T-helper 17 cell (primary cell): ENCODE measurements at regions not wholly inside any gene's neighbourhood (a gene's known extent, or its start where the extent isn't known, plus 50 kb on each side); places are given as distances from the start of the nearest gene placed in this dataset.

Experiments used
- ATAC-seq: fragments of 150-1000 bp; cut with Tn5 transposase; 2 replicates; pipeline ENCODE4 v1.10.0; 2021; ENCODE audit warnings: mild to moderate bottlenecking, moderate library complexity
- DNase-seq, 3 donors: peaks; one replicate each; pipeline versions ENCODE4 v3.0.0 to v3.0.0-alpha.2; 2020 to 2021
- H3K9me3 ChIP-seq: one replicate; pipeline ENCODE4 v1.7.0; 2013; ENCODE audit warnings: low read length, mild to moderate bottlenecking; ENCODE audit not compliant: control insufficient read depth, poor library complexity, severe bottlenecking
- H3K27ac Mint-ChIP-seq: one replicate; pipeline ENCODE4 v1.8.0; 2022; ENCODE audit warnings: mild to moderate bottlenecking, moderate library complexity, mixed read lengths
- H3K27me3 Mint-ChIP-seq: one replicate; pipeline ENCODE4 v1.8.0; 2022; ENCODE audit warnings: mixed read lengths
- H3K36me3 Mint-ChIP-seq: one replicate; pipeline ENCODE4 v1.8.0; 2022; ENCODE audit warnings: low read depth, mixed read lengths
- H3K4me1 Mint-ChIP-seq: one replicate; pipeline ENCODE4 v1.8.0; 2022; ENCODE audit warnings: mild to moderate bottlenecking, mixed read lengths
- H3K4me3 Mint-ChIP-seq: one replicate; pipeline ENCODE4 v1.8.0; 2022; ENCODE audit warnings: mild to moderate bottlenecking, moderate library complexity, mixed read lengths

DNA sequence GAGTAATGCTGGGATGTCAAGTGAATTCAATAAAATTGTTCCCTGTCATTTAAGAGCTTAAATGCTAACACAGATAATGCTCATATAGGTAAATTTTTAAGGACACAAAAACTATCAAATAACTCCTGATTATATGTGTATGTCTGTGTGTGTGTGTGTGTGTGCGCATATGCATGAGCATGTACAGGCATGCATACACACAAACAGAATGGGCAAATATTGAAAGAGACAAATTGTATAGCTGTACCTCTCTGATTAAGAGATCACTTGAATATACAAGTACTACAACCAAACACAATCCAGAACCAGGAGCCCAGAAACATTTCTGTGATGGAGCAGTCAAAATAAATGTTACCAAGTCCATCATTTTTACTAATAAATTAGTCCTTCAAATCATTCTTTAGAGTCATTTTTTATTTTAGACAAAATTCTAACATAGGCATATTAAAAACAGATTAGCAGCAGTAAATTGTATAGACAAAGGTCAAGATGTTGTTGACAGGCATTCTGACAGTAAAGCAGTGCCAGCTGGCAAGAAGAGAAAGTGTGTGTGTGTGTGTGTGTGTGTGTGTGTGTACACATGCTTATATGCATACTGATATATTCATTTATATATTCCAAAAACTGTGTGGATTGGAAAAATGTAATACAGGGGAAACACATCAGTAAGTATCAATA lies 145.3 kb downstream of the CD47 start:
- ATAC-seq, result no peak
- Mint-ChIP-seq H3K27me3 (no peaks in the 10 kb centered on the region), H3K4me3 (no peak overlapping the region), H3K36me3 (no peaks in the 10 kb centered on the region), H3K4me1 (peaks cover 9% of the 10 kb centered on the region), H3K27ac (no peak overlapping the region)
- no peak for DNase-seq
- no peaks in the 10 kb centered on the region for H3K9me3 ChIP-seq

DNA sequence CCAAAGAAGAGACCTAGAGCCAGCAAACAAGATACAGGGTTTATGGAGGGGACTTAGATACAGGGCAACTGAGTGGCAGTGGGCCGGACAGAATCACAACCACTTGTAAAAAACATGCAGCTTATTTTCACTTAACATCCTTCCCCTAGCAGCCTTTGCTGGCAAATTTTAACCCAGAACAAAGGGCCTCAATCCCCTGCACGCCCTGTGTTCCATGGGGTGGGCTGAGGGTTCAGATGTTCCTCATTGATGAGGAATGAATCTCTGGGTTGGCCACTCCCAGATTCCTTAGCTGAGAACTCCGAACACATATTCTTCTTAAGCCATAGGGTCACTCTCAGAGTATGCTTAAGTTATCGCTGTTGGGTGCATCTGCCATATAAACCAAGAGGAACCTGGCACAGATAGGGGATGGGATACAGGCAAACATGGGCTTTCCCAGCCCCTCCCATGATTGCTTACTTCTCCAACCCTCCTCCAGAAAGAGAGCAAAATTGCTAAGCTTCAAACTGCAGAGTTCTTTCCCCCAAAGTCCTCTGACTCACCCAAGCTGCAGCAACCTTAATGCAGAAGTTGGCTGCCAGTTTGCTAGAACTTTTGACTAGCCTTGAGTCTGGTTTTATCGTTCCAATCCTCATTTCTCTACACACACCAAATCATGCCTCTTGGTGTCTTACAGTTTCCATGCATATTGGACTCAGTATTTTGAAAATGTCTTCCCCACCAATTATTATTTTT lies 146.9 kb downstream of the CD47 start:
- H3K4me3 Mint-ChIP-seq, result no peak overlapping the region
- H3K4me1 Mint-ChIP-seq, result peaks cover 9% of the 10 kb centered on the region
- ATAC-seq, result no peak
- H3K9me3 ChIP-seq, result no peaks in the 10 kb centered on the region
- no peak for DNase-seq
- H3K36me3 Mint-ChIP-seq, result no peaks in the 10 kb centered on the region
- no peaks in the 10 kb centered on the region for H3K27me3 Mint-ChIP-seq
- H3K27ac Mint-ChIP-seq, result no peak overlapping the region

DNA sequence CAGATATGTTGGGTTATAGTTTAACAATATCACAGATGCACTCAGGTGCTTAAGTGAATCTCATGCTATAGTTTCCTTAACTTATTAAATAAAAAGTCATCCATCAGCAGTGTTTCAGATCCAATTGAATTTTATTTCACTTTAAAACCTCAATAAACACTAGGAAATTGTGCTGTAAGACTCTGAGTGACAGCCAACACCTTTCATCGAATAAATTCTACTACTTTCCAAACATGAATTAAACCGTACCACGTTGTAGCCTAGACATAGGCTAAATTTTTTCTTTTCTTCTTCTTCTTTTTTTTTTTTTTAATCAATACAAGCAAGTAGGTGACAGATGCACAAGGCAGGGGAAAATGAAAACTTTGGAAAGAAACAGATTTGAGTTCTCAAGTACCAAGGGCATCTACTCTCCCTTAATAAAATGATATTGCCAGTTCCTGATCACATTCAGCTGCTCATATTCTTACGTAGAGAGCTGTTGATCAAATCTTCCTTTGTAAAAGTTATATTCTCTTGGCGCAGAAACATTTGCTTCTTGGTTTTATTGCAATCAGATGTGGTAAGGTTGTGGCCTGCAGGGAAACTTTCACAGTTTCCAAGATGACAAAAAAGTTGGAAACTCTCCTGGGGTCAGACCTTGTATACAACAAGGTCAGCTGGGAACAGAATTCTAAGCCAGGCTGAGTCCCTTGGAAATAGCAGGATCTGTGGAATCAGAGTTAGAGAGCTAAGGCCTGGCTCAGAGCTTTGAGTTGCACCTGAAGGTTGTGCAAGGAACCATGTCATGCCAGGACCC lies 147.7 kb downstream of the CD47 start:
- Mint-ChIP-seq H3K27me3 (no peaks in the 10 kb centered on the region), H3K27ac (no peak overlapping the region), H3K36me3 (no peaks in the 10 kb centered on the region), H3K4me3 (no peak overlapping the region), H3K4me1 (peaks cover 11% of the 10 kb centered on the region)
- ATAC-seq (no peak), DNase-seq (no peak)
- no peaks in the 10 kb centered on the region for H3K9me3 ChIP-seq

DNA sequence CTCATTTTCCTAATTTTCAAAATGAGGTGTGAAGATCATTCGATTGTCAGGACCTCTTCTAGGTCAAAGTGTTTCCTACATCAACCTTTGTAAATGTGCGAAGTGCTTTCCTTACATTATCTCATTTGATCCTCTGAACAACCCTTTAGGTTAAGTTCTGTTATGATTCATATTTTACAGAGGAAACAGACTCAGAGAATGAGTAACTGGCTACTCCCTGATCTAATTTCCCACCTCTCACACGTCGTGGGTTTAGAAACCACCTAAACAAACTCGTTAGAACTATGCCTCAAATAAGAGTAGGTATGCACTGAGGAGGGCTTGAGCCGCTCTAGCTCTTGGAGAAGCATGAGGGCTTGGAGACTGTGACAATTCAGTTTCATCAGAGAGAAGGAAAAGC lies 148.6 kb downstream of the CD47 start:
- peak; percentile 65 for ATAC-seq

DNA sequence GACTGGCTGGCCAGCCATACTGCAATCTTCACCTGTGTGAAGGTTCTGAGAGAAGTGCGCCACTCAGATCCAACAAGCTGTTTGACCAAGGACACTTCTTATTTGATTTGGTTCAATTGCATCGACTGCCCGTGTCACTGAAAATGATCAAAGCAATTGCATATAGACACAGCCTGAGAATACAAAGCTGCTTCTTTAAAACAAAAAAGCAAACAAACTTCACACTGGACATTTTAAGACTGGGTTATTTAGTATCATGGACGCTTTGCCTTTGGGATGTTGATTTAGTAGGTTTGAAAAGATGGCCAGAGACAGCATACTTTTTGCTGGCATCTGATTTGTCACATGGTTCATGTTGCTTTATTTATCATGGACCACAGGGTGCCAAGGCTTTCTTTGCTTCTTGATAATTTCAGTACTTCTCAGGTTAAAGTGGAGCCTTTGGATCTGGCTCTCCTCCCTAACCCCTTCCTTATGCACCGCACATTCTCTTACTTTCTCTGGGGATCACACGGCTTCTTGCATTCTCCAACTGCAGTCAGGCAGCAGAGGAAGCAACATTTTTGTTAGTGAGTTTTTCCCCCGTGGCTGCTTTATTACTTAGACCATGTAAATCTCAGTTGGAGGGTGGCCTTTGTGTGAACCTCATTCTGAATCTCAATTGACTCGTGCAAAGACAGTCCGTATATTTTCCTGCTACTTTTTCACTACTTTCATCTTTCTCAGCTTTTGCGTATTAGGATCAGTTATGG lies 151.0 kb downstream of the CD47 start:
- ATAC-seq (no peak), DNase-seq (no peak)
- no peaks in the 10 kb centered on the region for H3K27me3 Mint-ChIP-seq
- no peak overlapping the region for H3K27ac Mint-ChIP-seq
- H3K4me1 Mint-ChIP-seq, result peaks cover 14% of the 10 kb centered on the region
- H3K9me3 ChIP-seq, result no peaks in the 10 kb centered on the region
- H3K36me3 Mint-ChIP-seq, result no peaks in the 10 kb centered on the region
- H3K4me3 Mint-ChIP-seq, result no peak overlapping the region

More for the DNA sequence above, 148.6 kb downstream of the CD47 start:
- Mint-ChIP-seq H3K27ac (peak overlapping the region; percentile 8), H3K27me3 (no peaks in the 10 kb centered on the region), H3K4me1 (peaks cover 14% of the 10 kb centered on the region), H3K36me3 (no peaks in the 10 kb centered on the region), H3K4me3 (no peak overlapping the region)
- H3K9me3 ChIP-seq, result no peaks in the 10 kb centered on the region
- DNase-seq, result no peak

DNA sequence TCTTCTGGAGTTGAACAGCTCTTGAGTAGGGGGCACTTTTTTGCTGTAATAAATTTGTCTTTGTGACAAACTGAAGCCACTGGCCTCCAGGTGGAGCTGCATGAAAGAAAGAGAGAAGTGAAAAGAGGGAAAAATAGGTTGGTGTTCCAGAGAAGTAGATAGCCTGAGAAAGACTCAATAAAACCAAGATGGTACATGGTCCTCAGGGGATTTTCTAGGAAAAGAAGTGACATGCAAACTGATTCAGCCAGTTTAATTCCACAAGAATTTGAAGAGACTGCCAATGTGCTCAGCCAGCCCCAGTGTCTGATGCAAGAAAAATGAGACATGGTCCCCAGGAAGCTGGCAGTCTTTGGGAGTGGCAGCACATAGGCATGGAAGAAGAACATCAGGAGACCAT lies 152.7 kb downstream of the CD47 start:
- peaks cover 14% of the 10 kb centered on the region for H3K4me1 Mint-ChIP-seq
- DNase-seq (no peak), ATAC-seq (no peak)
- H3K36me3 Mint-ChIP-seq, result no peaks in the 10 kb centered on the region
- H3K27me3 Mint-ChIP-seq, result no peaks in the 10 kb centered on the region
- no peaks in the 10 kb centered on the region for H3K9me3 ChIP-seq
- no peak overlapping the region for H3K4me3 Mint-ChIP-seq
- H3K27ac Mint-ChIP-seq, result no peak overlapping the region

DNA sequence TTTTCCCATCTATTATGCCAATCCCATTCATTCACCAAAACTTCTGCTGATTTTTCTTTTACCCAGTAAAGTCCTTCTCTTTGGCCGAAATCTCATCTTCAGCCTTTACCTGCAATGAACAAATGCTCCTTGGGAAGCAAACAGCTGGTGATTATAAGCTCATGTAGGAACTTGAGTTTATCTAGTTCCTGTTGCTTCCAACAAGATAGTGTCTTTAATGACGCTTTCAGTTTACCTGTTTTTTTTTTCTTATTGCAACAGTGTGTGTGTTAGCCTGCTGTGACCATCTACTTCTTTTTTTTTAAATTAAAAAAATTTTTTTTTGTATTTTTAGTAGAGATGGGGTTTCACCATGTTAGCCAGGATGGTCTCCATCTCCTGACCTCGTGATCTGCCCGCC lies 156.0 kb downstream of the CD47 start:
- DNase-seq, result no peak
- no peaks in the 10 kb centered on the region for H3K36me3 Mint-ChIP-seq
- no peaks in the 10 kb centered on the region for H3K27me3 Mint-ChIP-seq
- no peak for ATAC-seq
- no peaks in the 10 kb centered on the region for H3K9me3 ChIP-seq
- H3K27ac Mint-ChIP-seq, result no peak overlapping the region
- H3K4me3 Mint-ChIP-seq, result no peak overlapping the region
- peaks cover 4% of the 10 kb centered on the region for H3K4me1 Mint-ChIP-seq

DNA sequence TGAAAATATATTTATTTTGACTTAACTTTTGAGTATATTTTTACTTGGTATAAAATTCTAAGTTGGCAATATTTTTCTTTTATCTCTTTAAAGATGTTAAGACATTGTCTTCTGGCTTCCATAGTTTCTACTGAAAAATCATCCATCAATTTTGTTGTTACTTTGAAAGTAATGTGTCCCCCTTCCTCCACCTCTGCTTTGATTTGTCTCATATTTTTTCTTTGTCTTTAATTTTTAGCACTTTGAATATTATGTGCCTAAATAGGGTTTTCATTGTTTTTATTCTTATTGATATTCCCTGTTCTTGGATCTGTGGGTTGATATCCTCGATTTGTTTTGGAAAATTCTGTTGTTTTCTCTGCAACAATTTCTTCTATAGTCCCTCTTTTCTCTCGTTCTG lies 157.4 kb downstream of the CD47 start:
- ATAC-seq (no peak), DNase-seq (no peak)
- Mint-ChIP-seq H3K27me3 (no peaks in the 10 kb centered on the region), H3K27ac (no peak overlapping the region), H3K4me1 (peaks cover 4% of the 10 kb centered on the region), H3K36me3 (no peaks in the 10 kb centered on the region), H3K4me3 (no peak overlapping the region)
- no peaks in the 10 kb centered on the region for H3K9me3 ChIP-seq

DNA sequence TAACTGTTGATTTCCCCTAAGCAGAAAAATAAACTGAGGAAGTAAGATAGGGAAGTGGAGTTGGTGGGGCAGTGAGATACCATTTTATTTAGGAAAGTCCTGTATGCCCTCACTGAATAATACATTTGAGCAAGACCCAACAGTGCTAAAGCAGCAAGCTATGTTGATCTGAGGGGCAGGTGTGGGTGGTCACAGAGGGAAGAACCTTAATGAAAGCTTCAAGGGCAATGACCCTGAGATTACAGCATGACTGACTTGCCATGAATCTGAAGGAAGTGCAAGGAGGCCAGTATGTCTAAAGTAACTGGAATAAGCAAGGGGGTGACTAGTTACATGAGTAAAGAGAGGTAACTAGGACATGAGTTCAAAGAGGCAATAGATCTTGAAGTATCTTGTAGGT lies 159.5 kb downstream of the CD47 start:
- Mint-ChIP-seq H3K27me3 (no peaks in the 10 kb centered on the region), H3K4me3 (no peak overlapping the region), H3K27ac (no peak overlapping the region), H3K4me1 (peaks cover 10% of the 10 kb centered on the region), H3K36me3 (no peaks in the 10 kb centered on the region)
- ATAC-seq (no peak), DNase-seq (no peak)
- H3K9me3 ChIP-seq, result no peaks in the 10 kb centered on the region

DNA sequence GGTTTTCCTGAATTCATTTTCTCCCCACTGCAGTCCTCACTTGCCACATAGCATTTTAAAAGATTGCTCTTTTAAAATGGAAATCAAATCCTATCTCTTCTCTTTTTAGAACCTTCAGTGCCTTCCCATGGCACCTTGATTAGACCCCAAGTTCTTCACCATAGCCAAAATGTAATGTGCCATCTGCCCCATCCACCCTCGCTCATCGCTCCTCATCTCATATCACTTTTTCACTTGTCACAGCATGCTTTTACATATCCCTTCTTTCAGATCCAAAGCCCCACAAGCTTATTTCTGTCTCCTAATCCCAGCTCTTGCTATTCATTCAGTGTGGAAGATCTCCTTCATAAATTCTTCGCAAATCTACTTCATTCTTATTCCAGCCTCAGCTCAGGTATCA lies 161.7 kb downstream of the CD47 start:
- H3K9me3 ChIP-seq, result no peaks in the 10 kb centered on the region
- peaks cover 2% of the 10 kb centered on the region for H3K36me3 Mint-ChIP-seq
- no peak for ATAC-seq
- H3K4me3 Mint-ChIP-seq, result no peak overlapping the region
- H3K27me3 Mint-ChIP-seq, result no peaks in the 10 kb centered on the region
- no peak overlapping the region for H3K27ac Mint-ChIP-seq
- peaks cover 14% of the 10 kb centered on the region for H3K4me1 Mint-ChIP-seq
- no peak for DNase-seq

DNA sequence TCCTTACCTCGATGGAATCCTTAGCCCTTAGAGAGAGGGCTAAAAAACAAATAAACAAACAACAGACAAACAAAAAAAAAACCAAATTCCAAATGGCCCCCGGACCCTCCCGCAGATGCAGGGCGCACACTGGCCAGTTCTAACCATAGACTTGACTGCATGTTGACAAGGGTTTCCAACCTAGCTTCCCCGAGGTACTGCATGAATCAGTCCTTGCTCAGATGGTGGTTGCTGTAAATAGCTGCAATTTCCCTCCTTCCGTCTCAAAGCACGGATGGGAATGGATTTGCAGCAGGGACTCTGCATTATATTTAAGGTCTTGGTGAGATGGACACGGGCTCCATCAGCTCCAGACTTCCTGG lies 162.8 kb downstream of the CD47 start:
- DNase-seq (no peak), ATAC-seq (peak; percentile 29)
- Mint-ChIP-seq H3K27me3 (no peaks in the 10 kb centered on the region), H3K36me3 (peaks cover 2% of the 10 kb centered on the region), H3K27ac (peak overlapping the region; percentile 78), H3K4me3 (peak overlapping the region; percentile 92), H3K4me1 (peaks cover 14% of the 10 kb centered on the region)
- no peaks in the 10 kb centered on the region for H3K9me3 ChIP-seq

DNA sequence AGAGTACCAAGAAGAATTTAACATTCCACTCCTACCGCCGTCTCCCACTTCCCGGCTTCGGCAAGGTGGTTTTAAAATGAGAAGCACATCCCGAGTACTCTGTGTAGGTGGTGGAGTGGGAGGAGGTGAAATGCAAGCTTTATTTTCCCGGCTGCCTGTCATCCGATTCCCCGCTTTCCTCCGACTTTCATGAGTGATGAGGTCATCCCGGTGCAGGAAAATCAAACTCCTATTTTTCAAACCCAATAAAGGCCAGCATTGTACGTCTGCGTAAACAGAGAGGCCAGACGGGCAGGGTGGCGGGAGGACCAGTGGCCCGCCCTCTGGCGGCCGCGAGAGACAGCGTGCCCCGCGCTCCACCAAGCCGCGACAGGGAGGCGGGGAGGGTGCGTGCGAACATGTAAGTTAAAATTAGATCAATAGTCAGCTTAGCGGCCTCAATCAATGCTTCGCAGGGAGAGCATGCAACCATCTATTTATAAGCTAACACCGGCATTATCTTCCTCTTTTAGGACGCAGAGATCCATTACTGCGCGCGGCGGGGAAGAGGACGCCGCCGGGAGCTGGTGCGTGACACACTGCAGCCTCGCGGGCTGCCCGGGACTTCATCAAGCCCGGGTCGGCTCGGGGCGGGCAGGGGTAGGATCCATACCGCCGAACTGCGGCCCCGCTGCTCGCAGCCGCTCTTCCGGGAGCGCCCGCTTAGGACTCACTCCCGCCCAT lies 163.3 kb downstream of the CD47 start:
- H3K9me3 ChIP-seq, result no peaks in the 10 kb centered on the region
- ATAC-seq, result peak; percentile 94
- DNase-seq, result peak; percentile 40 to 55 (median 45)
- Mint-ChIP-seq H3K27me3 (no peaks in the 10 kb centered on the region), H3K4me1 (peaks cover 14% of the 10 kb centered on the region), H3K4me3 (peak overlapping the region; percentile 92), H3K27ac (peak overlapping the region; percentile 78), H3K36me3 (peaks cover 2% of the 10 kb centered on the region)
